ENCODE measurements at regions not wholly inside any gene's neighbourhood (a gene's known extent, or its start where the extent isn't known, plus 50 kb on each side); places are given as distances from the start of the nearest gene placed in this dataset.
A peak's percentile ranks its signal among the peaks of the same experiment; 100 is the strongest.

DNA sequence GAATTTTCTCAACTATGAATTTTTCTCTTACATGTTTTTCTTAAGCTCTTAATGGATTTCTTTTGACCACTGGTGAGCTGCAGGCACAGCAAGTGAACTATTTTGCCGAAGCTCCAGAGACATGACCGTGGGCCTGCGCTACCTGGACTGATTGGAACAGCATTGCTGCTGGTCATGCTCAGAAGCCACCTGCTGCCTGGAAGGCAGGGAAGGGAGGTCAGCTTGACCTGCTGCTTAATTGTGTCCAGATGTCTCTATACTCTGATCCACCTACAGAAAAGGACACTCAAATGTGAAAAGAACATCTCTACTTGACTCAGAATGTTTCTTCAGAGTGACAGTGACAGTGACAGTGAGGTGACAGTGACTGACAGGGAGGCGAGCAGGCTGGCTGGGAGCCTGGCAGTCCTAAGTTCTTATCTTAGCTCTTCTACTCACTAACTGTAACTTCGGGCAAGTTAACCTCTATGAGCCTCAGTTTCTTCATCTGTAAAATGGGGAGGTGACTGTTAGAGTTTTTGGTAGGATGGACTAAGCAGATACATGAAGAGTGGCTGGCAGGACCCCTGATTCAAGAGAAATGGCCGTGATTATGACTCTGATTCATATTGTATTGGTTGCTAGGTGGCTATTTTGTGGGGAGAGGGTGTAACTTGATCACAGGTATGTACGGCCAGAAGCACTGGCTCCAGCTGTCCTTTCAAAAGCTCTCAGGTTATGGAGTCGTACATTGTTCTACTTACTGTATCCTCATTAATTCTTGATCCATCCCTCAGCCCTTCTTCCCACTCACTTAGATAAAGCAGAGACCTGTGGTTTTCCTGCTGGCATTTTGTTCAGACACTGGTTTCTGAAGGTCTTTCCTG, 54.8 kb upstream of the DLG1 start:
- TF ChIP-seq MTA3 (IDR thresholded peaks at IDR 0.05; ENCODE audit: borderline replicate concordance, low read length) (no peak), BHLHE40 (IDR thresholded peaks at IDR 0.05; ENCODE audit: borderline replicate concordance in 1 of 2, low read depth in 2 of 2, low read length in 1 of 2) (no peak)
- TF ChIP-seq, protein P1, sequence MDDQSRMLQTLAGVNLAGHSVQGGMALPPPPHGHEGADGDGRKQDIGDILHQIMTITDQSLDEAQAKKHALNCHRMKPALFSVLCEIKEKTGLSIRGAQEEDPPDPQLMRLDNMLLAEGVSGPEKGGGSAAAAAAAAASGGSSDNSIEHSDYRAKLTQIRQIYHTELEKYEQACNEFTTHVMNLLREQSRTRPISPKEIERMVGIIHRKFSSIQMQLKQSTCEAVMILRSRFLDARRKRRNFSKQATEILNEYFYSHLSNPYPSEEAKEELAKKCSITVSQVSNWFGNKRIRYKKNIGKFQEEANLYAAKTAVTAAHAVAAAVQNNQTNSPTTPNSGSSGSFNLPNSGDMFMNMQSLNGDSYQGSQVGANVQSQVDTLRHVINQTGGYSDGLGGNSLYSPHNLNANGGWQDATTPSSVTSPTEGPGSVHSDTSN (IDR thresholded peaks at IDR 0.05; ENCODE audit: insufficient replicate concordance, low read depth, low read length) = peak; percentile 41
- TF ChIP-seq, protein P2, sequence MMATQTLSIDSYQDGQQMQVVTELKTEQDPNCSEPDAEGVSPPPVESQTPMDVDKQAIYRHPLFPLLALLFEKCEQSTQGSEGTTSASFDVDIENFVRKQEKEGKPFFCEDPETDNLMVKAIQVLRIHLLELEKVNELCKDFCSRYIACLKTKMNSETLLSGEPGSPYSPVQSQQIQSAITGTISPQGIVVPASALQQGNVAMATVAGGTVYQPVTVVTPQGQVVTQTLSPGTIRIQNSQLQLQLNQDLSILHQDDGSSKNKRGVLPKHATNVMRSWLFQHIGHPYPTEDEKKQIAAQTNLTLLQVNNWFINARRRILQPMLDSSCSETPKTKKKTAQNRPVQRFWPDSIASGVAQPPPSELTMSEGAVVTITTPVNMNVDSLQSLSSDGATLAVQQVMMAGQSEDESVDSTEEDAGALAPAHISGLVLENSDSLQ (IDR thresholded peaks at IDR 0.05) = peak; percentile 61
- no peak overlapping the region for H3K4me3 ChIP-seq
- no peaks in the 10 kb centered on the region for H3K9me3 ChIP-seq (replicated peaks; ENCODE audit: control insufficient read depth, insufficient read depth, low read length)
- DNase-seq (ENCODE audit: low read depth, low spot score) (no peak), FAIRE-seq (no peak), ATAC-seq (no peak)
- 40% methylated on average over 8 of the region's 8 CpGs for WGBS (ENCODE audit: insufficient coverage, insufficient replicate concordance, low lambda C conversion rate, missing lambda C conversion rate)
- peaks cover 15% of the 10 kb centered on the region for H3K4me1 ChIP-seq (ENCODE audit: control insufficient read depth, insufficient read depth, low read length)
- H3K36me3 ChIP-seq (ENCODE audit: control insufficient read depth in 2 of 2, insufficient read depth in 2 of 2, low read length in 1 of 2) = no peaks in the 10 kb centered on the region
- H3K4me2 ChIP-seq (ENCODE audit: control insufficient read depth, insufficient read depth) = no peak overlapping the region
- POLR2A ChIA-PET = no interaction called here
- H4K20me1 ChIP-seq (ENCODE audit: control insufficient read depth, insufficient read depth) = no peaks in the 10 kb centered on the region
- no peak overlapping the region for H3K27ac ChIP-seq (ENCODE audit: control insufficient read depth, insufficient read depth)
- CTCF ChIA-PET = interaction anchor here (1.1 kb wide), 1 partner anchor 97 kb away, joined by 4 read pairs; no protein-coding TSS in a partner anchor
- in situ Hi-C loops (cut with MboI) (no loop called here), intact Hi-C loops (cut with micrococcal nuclease; ENCODE audit: unreplicated experiment) (no loop called here)
- H3K9ac ChIP-seq (ENCODE audit: control insufficient read depth, insufficient read depth, low read length) = no peak overlapping the region
- H3K27me3 ChIP-seq (replicated peaks in 1 of 2; ENCODE audit: control insufficient read depth in 2 of 2, insufficient read depth in 2 of 2, low read length in 1 of 2) = no peaks in the 10 kb centered on the region; a peak in 1 of 4 replicates
- no peaks in the 10 kb centered on the region for H3K79me2 ChIP-seq (ENCODE audit: control insufficient read depth, insufficient read depth, low read length)
- BruUV-seq (replicated peaks) = no TSS peak
- RAD21 ChIA-PET (ENCODE audit: unreplicated experiment) = interaction anchor here (1.2 kb wide), 1 partner anchor 41 kb away, joined by 3 read pairs; no protein-coding TSS in a partner anchor
- SMC1A ChIA-PET (ENCODE audit: uncharacterized antibody, unreplicated experiment) = interaction anchor here (1.8 kb wide), 1 partner anchor 97 kb away, joined by 4 read pairs; no protein-coding TSS in a partner anchor
- no peak overlapping the region for H2AFZ ChIP-seq (ENCODE audit: control insufficient read depth, low read depth, low read length)

Measured in GM12878 (cell line).